DOHH2 (cell line): ENCODE measurements at regions not wholly inside any gene's neighbourhood (a gene's known extent, or its start where the extent isn't known, plus 50 kb on each side); places are given as distances from the start of the nearest gene placed in this dataset.
"Not testable (repeated sequence)": the region's sequence is repeated elsewhere in the genome, so short reads cannot be mapped to it uniquely, and the experiment has no call there.

Experiments used
- H3F3A ChIP-seq: fragments of 200-600 bp; sonication (generic), shearing (Covaris generic); 2 replicates; pipeline ENCODE4 v1.6.0; 2016; ENCODE audit warnings: antibody characterized with exemption, mild to moderate bottlenecking; ENCODE audit not compliant: control insufficient read depth, insufficient read depth
- H3K27ac ChIP-seq: fragments of 200-600 bp; sonication (generic); 2 replicates; pipeline ENCODE4 v1.5.1; 2014; ENCODE audit warnings: low read depth, mild to moderate bottlenecking, low read length, moderate library complexity
- H3K27me3 ChIP-seq: fragments of 200-600 bp; sonication (generic); 2 replicates; pipeline ENCODE4 v1.6.1; 2014; ENCODE audit warnings: mild to moderate bottlenecking, low read length, mixed read lengths; ENCODE audit not compliant: control insufficient read depth
- H3K36me3 ChIP-seq: fragments of 200-600 bp; sonication (generic); 2 replicates; pipeline ENCODE4 v1.6.1; 2014; ENCODE audit warnings: mild to moderate bottlenecking, low read length, moderate library complexity, mixed read lengths; ENCODE audit not compliant: control insufficient read depth
- H3K4me1 ChIP-seq: fragments of 200-600 bp; sonication (generic); 2 replicates; pipeline ENCODE4 v1.6.1; 2014; ENCODE audit warnings: mild to moderate bottlenecking, low read length, mixed read lengths; ENCODE audit not compliant: control insufficient read depth
- H3K4me2 ChIP-seq: fragments of 200-600 bp; sonication (generic); 2 replicates; pipeline ENCODE4 v1.6.0; 2014; ENCODE audit warnings: mild to moderate bottlenecking, low read length, moderate library complexity
- H3K4me3 ChIP-seq: fragments of 200-600 bp; sonication (generic); 2 replicates; pipeline ENCODE4 v1.5.1; 2014; ENCODE audit warnings: mild to moderate bottlenecking, low read length, mixed read lengths
- H3K79me2 ChIP-seq: fragments of 200-600 bp; sonication (generic); 2 replicates; pipeline ENCODE4 v1.6.1; 2014; ENCODE audit warnings: mild to moderate bottlenecking, low read length, mixed read lengths; ENCODE audit not compliant: control insufficient read depth
- H3K9me2 ChIP-seq: fragments of 200-600 bp; sonication (generic); replicated peaks from 2 replicates; pipeline ENCODE4 v1.6.1; 2014; ENCODE audit warnings: mild to moderate bottlenecking, low read length, mixed read lengths; ENCODE audit not compliant: control insufficient read depth
- H3K9me3 ChIP-seq: fragments of 200-600 bp; sonication (generic); 2 replicates; pipeline ENCODE4 v1.6.1; 2014; ENCODE audit warnings: antibody characterized with exemption, low read length, mixed read lengths; ENCODE audit not compliant: control insufficient read depth, insufficient read depth
- H4K20me1 ChIP-seq: fragments of 200-600 bp; sonication (generic); 2 replicates; pipeline ENCODE4 v1.6.0; 2014; ENCODE audit warnings: low read depth, mild to moderate bottlenecking, antibody characterized with exemption, low read length, moderate library complexity; ENCODE audit not compliant: control insufficient read depth, insufficient read depth
- EZH2phosphoT487 ChIP-seq: fragments of 200-600 bp; sonication (generic); IDR thresholded peaks from 2 replicates; pipeline ENCODE4 v1.6.1; 2017; ENCODE audit warnings: borderline replicate concordance, mild to moderate bottlenecking, antibody characterized with exemption, low read length, moderate library complexity, mixed read lengths
- TF ChIP-seq, protein P1 (sequence below): fragments of 200-600 bp; sonication (generic); IDR thresholded peaks from one replicate; pipeline ENCODE4 v1.5.1; 2014; ENCODE audit warnings: antibody characterized with exemption, mild to moderate bottlenecking, low read depth, low read length; ENCODE audit not compliant: poor library complexity, severe bottlenecking

- Histone ChIP-seq H3K27ac (no peak overlapping the region), H3F3A (no peaks in the 10 kb centered on the region), H3K4me2 (no peak overlapping the region), H4K20me1 (no peaks in the 10 kb centered on the region), H3K4me1 (no peaks in the 10 kb centered on the region), H3K4me3 (no peak overlapping the region), H3K9me2 (no peaks in the 10 kb centered on the region), H3K36me3 (no peaks in the 10 kb centered on the region), H3K27me3 (no peaks in the 10 kb centered on the region), H3K79me2 (no peaks in the 10 kb centered on the region), H3K9me3 (no peaks in the 10 kb centered on the region)
- TF ChIP-seq, protein P1, sequence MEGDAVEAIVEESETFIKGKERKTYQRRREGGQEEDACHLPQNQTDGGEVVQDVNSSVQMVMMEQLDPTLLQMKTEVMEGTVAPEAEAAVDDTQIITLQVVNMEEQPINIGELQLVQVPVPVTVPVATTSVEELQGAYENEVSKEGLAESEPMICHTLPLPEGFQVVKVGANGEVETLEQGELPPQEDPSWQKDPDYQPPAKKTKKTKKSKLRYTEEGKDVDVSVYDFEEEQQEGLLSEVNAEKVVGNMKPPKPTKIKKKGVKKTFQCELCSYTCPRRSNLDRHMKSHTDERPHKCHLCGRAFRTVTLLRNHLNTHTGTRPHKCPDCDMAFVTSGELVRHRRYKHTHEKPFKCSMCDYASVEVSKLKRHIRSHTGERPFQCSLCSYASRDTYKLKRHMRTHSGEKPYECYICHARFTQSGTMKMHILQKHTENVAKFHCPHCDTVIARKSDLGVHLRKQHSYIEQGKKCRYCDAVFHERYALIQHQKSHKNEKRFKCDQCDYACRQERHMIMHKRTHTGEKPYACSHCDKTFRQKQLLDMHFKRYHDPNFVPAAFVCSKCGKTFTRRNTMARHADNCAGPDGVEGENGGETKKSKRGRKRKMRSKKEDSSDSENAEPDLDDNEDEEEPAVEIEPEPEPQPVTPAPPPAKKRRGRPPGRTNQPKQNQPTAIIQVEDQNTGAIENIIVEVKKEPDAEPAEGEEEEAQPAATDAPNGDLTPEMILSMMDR: no peak
- no peak for TF ChIP-seq EZH2phosphoT487
Observed at GRCh38 chr3:161941891-161942290, 445.3 kb downstream of the OTOL1 start.

- not testable (repeated sequence) for H3F3A ChIP-seq, H3K36me3 ChIP-seq, H3K4me3 ChIP-seq
Observed at GRCh38 chr3:161943801-161944345, 447.3 kb downstream of the OTOL1 start.

GRCh38 chr3:161946443-161946960 lies 449.9 kb downstream of the OTOL1 start:
- Histone ChIP-seq H3K4me2 (no peak overlapping the region), H3F3A (no peaks in the 10 kb centered on the region), H3K27me3 (no peaks in the 10 kb centered on the region), H3K27ac (no peak overlapping the region), H3K79me2 (no peaks in the 10 kb centered on the region), H3K4me1 (no peaks in the 10 kb centered on the region), H3K9me2 (no peaks in the 10 kb centered on the region), H4K20me1 (no peaks in the 10 kb centered on the region), H3K9me3 (no peaks in the 10 kb centered on the region), H3K36me3 (no peaks in the 10 kb centered on the region), H3K4me3 (no peak overlapping the region)
- no peak for TF ChIP-seq EZH2phosphoT487
- TF ChIP-seq, protein P1: no peak

More at GRCh38 chr3:161943801-161944345, 447.3 kb downstream of the OTOL1 start:
- not testable (repeated sequence) for H3K27me3 ChIP-seq, H4K20me1 ChIP-seq, H3K4me1 ChIP-seq, H3K9me2 ChIP-seq, H3K79me2 ChIP-seq, H3K9me3 ChIP-seq, H3K27ac ChIP-seq, H3K4me2 ChIP-seq

- no peaks in the 10 kb centered on the region for H3K36me3 ChIP-seq
- H3K4me2 ChIP-seq: no peak overlapping the region
- TF ChIP-seq, protein P1: no peak
- no peak for TF ChIP-seq EZH2phosphoT487
- H3K9me2 ChIP-seq: no peaks in the 10 kb centered on the region
- H3F3A ChIP-seq: no peaks in the 10 kb centered on the region
- no peaks in the 10 kb centered on the region for H3K9me3 ChIP-seq
- no peak overlapping the region for H3K27ac ChIP-seq
- no peak overlapping the region for H3K4me3 ChIP-seq
- H3K79me2 ChIP-seq: no peaks in the 10 kb centered on the region
- H3K4me1 ChIP-seq: no peaks in the 10 kb centered on the region
- no peaks in the 10 kb centered on the region for H4K20me1 ChIP-seq
- no peaks in the 10 kb centered on the region for H3K27me3 ChIP-seq
Observed at GRCh38 chr3:161950318-161950868, 453.8 kb downstream of the OTOL1 start.
